ENCODE measurements at regions not wholly inside any gene's neighbourhood (a gene's known extent, or its start where the extent isn't known, plus 50 kb on each side); places are given as distances from the start of the nearest gene placed in this dataset.

DNA sequence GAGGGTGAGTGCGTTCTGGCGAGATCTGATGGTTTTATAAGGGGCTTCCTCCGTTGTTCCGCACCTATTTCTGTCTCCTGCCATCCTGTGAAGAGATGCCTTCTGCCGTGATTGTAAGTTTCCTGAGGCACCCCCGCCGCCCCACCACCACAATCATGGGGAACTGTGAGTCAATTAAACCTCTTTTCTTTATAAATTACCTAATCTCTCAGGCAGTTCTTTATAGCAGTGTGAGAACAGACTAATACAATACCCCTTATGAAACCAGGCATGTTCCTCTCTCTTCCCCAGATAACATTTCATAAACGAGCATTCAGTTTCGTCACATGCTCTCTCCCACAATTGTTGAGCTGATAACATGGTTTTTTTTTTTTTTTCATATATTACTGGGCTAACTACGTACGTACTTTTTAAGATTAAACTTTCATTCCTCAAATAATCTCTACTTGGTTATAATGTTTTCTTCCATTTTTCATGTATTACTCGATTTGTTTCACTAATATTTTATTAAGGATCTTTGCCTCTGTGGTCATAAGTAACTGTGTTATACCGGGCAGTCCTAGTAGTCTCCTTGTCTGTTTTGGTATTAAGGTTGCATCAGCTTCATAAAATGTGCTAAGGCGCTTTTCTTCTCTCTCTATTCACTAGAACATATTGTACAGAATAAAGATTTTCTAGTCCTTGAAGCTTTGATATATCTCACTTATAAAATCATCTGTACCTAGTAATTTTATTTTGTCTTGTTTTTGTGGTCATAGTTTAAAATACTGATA, 64.9 kb upstream of the MVB12B start:
- H3K9me3 ChIP-seq (replicated peaks; ENCODE audit: control insufficient read depth, insufficient read depth, low read length): no peaks in the 10 kb centered on the region
- H2AFZ ChIP-seq (ENCODE audit: control insufficient read depth, low read depth, low read length): no peak overlapping the region
- no peaks in the 10 kb centered on the region for H4K20me1 ChIP-seq (ENCODE audit: control insufficient read depth, insufficient read depth)
- BruUV-seq (replicated peaks): no TSS peak
- H3K79me2 ChIP-seq (ENCODE audit: control insufficient read depth, insufficient read depth, low read length): no peaks in the 10 kb centered on the region
- ATAC-seq: no peak
- no peak overlapping the region for H3K4me2 ChIP-seq (ENCODE audit: control insufficient read depth, insufficient read depth)
- SMC1A ChIA-PET (ENCODE audit: uncharacterized antibody, unreplicated experiment): no interaction called here
- no peak for DNase-seq (ENCODE audit: low read depth, low spot score)
- TF ChIP-seq EZH2 (IDR thresholded peaks at IDR 0.05; ENCODE audit: borderline replicate concordance, control insufficient read depth, low read depth, low read length) (no peak), POLR2AphosphoS5 (IDR thresholded peaks at IDR 0.05; ENCODE audit: low read length) (no peak), FOS (IDR thresholded peaks at IDR 0.05; ENCODE audit: borderline replicate concordance, extremely low read depth, insufficient read length) (no peak), GABPA (IDR thresholded peaks at IDR 0.05; ENCODE audit: low read depth) (no peak), NFIC (IDR thresholded peaks at IDR 0.05; ENCODE audit: low read depth, low read length) (no peak), MTA3 (IDR thresholded peaks at IDR 0.05; ENCODE audit: borderline replicate concordance, low read length) (no peak), MXI1 (IDR thresholded peaks at IDR 0.05; ENCODE audit: low read depth, low read length) (no peak), SRF (IDR thresholded peaks at IDR 0.05; ENCODE audit: low read depth in 2 of 2, low read length in 2 of 2) (no peak), CHD4 (IDR thresholded peaks at IDR 0.05) (no peak)
- TF ChIP-seq, protein P1, sequence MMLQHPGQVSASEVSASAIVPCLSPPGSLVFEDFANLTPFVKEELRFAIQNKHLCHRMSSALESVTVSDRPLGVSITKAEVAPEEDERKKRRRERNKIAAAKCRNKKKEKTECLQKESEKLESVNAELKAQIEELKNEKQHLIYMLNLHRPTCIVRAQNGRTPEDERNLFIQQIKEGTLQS (IDR thresholded peaks at IDR 0.05; ENCODE audit: borderline replicate concordance, extremely low read depth, low read depth, low read length): no peak
- TF ChIP-seq, protein P2, sequence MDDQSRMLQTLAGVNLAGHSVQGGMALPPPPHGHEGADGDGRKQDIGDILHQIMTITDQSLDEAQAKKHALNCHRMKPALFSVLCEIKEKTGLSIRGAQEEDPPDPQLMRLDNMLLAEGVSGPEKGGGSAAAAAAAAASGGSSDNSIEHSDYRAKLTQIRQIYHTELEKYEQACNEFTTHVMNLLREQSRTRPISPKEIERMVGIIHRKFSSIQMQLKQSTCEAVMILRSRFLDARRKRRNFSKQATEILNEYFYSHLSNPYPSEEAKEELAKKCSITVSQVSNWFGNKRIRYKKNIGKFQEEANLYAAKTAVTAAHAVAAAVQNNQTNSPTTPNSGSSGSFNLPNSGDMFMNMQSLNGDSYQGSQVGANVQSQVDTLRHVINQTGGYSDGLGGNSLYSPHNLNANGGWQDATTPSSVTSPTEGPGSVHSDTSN (IDR thresholded peaks at IDR 0.05; ENCODE audit: insufficient replicate concordance, low read depth, low read length): no peak
- no peak overlapping the region for H3K9ac ChIP-seq (ENCODE audit: control insufficient read depth, insufficient read depth, low read length)
- in situ Hi-C loops (cut with MboI): no loop called here
- CTCF ChIA-PET: interaction anchor here (0.6 kb wide), 1 partner anchor 842 kb away, joined by 3 read pairs; no protein-coding TSS in a partner anchor
- H3K27me3 ChIP-seq (replicated peaks in 1 of 2; ENCODE audit: control insufficient read depth in 2 of 2, insufficient read depth in 2 of 2, low read length in 1 of 2): no peaks in the 10 kb centered on the region
- H3K27ac ChIP-seq (ENCODE audit: control insufficient read depth, insufficient read depth): no peak overlapping the region
- H3K4me3 ChIP-seq: no peak overlapping the region
- H3K4me1 ChIP-seq (ENCODE audit: control insufficient read depth, insufficient read depth, low read length): no peaks in the 10 kb centered on the region
- intact Hi-C loops (cut with micrococcal nuclease; ENCODE audit: unreplicated experiment): no loop called here
- POLR2A ChIA-PET: no interaction called here
- peak; percentile 18 for FAIRE-seq
- RAD21 ChIA-PET (ENCODE audit: unreplicated experiment): no interaction called here
- H3K36me3 ChIP-seq (ENCODE audit: control insufficient read depth in 2 of 2, insufficient read depth in 2 of 2, low read length in 1 of 2): no peaks in the 10 kb centered on the region
- WGBS (ENCODE audit: insufficient coverage, insufficient replicate concordance, low lambda C conversion rate, missing lambda C conversion rate): 44% methylated on average over 14 of the region's 14 CpGs

Data from GM12878 (cell line).